ENCODE measurements at regions not wholly inside any gene's neighbourhood (a gene's known extent, or its start where the extent isn't known, plus 50 kb on each side); places are given as distances from the start of the nearest gene placed in this dataset.
"Not testable (repeated sequence)": the region's sequence is repeated elsewhere in the genome, so short reads cannot be mapped to it uniquely, and the experiment has no call there.

- in situ Hi-C loops (cut with MboI): no loop called here
- no TSS peak for BruUV-seq (replicated peaks)
- ATAC-seq: no peak
- 50% methylated on average over 3 of the region's 3 CpGs for WGBS (ENCODE audit: insufficient coverage, insufficient replicate concordance, low lambda C conversion rate, missing lambda C conversion rate)
- no peak overlapping the region for H2AFZ ChIP-seq (ENCODE audit: control insufficient read depth, low read depth, low read length)
- no peaks in the 10 kb centered on the region for H3K36me3 ChIP-seq (ENCODE audit: control insufficient read depth in 2 of 2, insufficient read depth in 2 of 2, low read length in 1 of 2)
- ChIA-PET POLR2A (no interaction called here), SMC1A (ENCODE audit: uncharacterized antibody, unreplicated experiment) (no interaction called here), CTCF (no interaction called here), RAD21 (ENCODE audit: unreplicated experiment) (no interaction called here)
- no peaks in the 10 kb centered on the region for H3K9me3 ChIP-seq (replicated peaks; ENCODE audit: control insufficient read depth, insufficient read depth, low read length)
- no peaks in the 10 kb centered on the region for H3K27me3 ChIP-seq (replicated peaks in 1 of 2; ENCODE audit: control insufficient read depth in 2 of 2, insufficient read depth in 2 of 2, low read length in 1 of 2)
- H3K4me1 ChIP-seq (ENCODE audit: control insufficient read depth, insufficient read depth, low read length): no peaks in the 10 kb centered on the region
- H3K9ac ChIP-seq (ENCODE audit: control insufficient read depth, insufficient read depth, low read length): no peak overlapping the region
- no peak overlapping the region for H3K27ac ChIP-seq (ENCODE audit: control insufficient read depth, insufficient read depth)
- no peaks in the 10 kb centered on the region for H3K79me2 ChIP-seq (ENCODE audit: control insufficient read depth, insufficient read depth, low read length)
- DNase-seq (ENCODE audit: low read depth, low spot score): no peak
- no peak overlapping the region for H3K4me2 ChIP-seq (ENCODE audit: control insufficient read depth, insufficient read depth)
- no peaks in the 10 kb centered on the region for H4K20me1 ChIP-seq (ENCODE audit: control insufficient read depth, insufficient read depth)
- no peak for FAIRE-seq
- H3K4me3 ChIP-seq: no peak overlapping the region
- intact Hi-C loops (cut with micrococcal nuclease; ENCODE audit: unreplicated experiment): no loop called here
- TF ChIP-seq, protein P1, sequence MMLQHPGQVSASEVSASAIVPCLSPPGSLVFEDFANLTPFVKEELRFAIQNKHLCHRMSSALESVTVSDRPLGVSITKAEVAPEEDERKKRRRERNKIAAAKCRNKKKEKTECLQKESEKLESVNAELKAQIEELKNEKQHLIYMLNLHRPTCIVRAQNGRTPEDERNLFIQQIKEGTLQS (IDR thresholded peaks at IDR 0.05; ENCODE audit: borderline replicate concordance, extremely low read depth, low read depth, low read length): no peak
- TF ChIP-seq ESRRA (IDR thresholded peaks at IDR 0.05; ENCODE audit: low read length) (no peak), TCF7 (IDR thresholded peaks at IDR 0.05; ENCODE audit: borderline replicate concordance) (no peak)
Measured at GRCh38 chr7:84895563-84895962, 291.3 kb downstream of the SEMA3D start.

GRCh38 chr7:84883570-84883969, 303.3 kb downstream of the SEMA3D start:
- H2AFZ ChIP-seq (ENCODE audit: control insufficient read depth, low read depth, low read length); H3K36me3 ChIP-seq (ENCODE audit: control insufficient read depth in 2 of 2, insufficient read depth in 2 of 2, low read length in 1 of 2); H3K79me2 ChIP-seq (ENCODE audit: control insufficient read depth, insufficient read depth, low read length); FAIRE-seq; H3K4me1 ChIP-seq (ENCODE audit: control insufficient read depth, insufficient read depth, low read length); intact Hi-C loops (cut with micrococcal nuclease; ENCODE audit: unreplicated experiment); H3K27me3 ChIP-seq (replicated peaks in 1 of 2; ENCODE audit: control insufficient read depth in 2 of 2, insufficient read depth in 2 of 2, low read length in 1 of 2); CTCF ChIA-PET; H3K4me2 ChIP-seq (ENCODE audit: control insufficient read depth, insufficient read depth); H3K9ac ChIP-seq (ENCODE audit: control insufficient read depth, insufficient read depth, low read length); H4K20me1 ChIP-seq (ENCODE audit: control insufficient read depth, insufficient read depth); SMC1A ChIA-PET (ENCODE audit: uncharacterized antibody, unreplicated experiment); H3K27ac ChIP-seq (ENCODE audit: control insufficient read depth, insufficient read depth); RAD21 ChIA-PET (ENCODE audit: unreplicated experiment); ATAC-seq; DNase-seq (ENCODE audit: low read depth, low spot score); H3K4me3 ChIP-seq; H3K9me3 ChIP-seq (replicated peaks; ENCODE audit: control insufficient read depth, insufficient read depth, low read length); POLR2A ChIA-PET; in situ Hi-C loops (cut with MboI); BruUV-seq (replicated peaks): not testable (repeated sequence)
- 75% methylated on average over 1 of the region's 1 CpG for WGBS (ENCODE audit: insufficient coverage, insufficient replicate concordance, low lambda C conversion rate, missing lambda C conversion rate)

GRCh38 chr7:84880326-84880997, 306.4 kb downstream of the SEMA3D start:
- H4K20me1 ChIP-seq (ENCODE audit: control insufficient read depth, insufficient read depth); H3K4me2 ChIP-seq (ENCODE audit: control insufficient read depth, insufficient read depth); FAIRE-seq; H2AFZ ChIP-seq (ENCODE audit: control insufficient read depth, low read depth, low read length); H3K9me3 ChIP-seq (replicated peaks; ENCODE audit: control insufficient read depth, insufficient read depth, low read length); DNase-seq (ENCODE audit: low read depth, low spot score); intact Hi-C loops (cut with micrococcal nuclease; ENCODE audit: unreplicated experiment); H3K27me3 ChIP-seq (replicated peaks in 1 of 2; ENCODE audit: control insufficient read depth in 2 of 2, insufficient read depth in 2 of 2, low read length in 1 of 2); H3K36me3 ChIP-seq (ENCODE audit: control insufficient read depth in 2 of 2, insufficient read depth in 2 of 2, low read length in 1 of 2); CTCF ChIA-PET; H3K27ac ChIP-seq (ENCODE audit: control insufficient read depth, insufficient read depth); in situ Hi-C loops (cut with MboI); POLR2A ChIA-PET; ATAC-seq; SMC1A ChIA-PET (ENCODE audit: uncharacterized antibody, unreplicated experiment); H3K4me3 ChIP-seq; RAD21 ChIA-PET (ENCODE audit: unreplicated experiment); H3K9ac ChIP-seq (ENCODE audit: control insufficient read depth, insufficient read depth, low read length); BruUV-seq (replicated peaks); H3K4me1 ChIP-seq (ENCODE audit: control insufficient read depth, insufficient read depth, low read length); H3K79me2 ChIP-seq (ENCODE audit: control insufficient read depth, insufficient read depth, low read length): not testable (repeated sequence)
- 78% methylated on average over 59 of the region's 60 CpGs for WGBS (ENCODE audit: insufficient coverage, insufficient replicate concordance, low lambda C conversion rate, missing lambda C conversion rate)

All from GM12878 (cell line).